ENCODE measurements at regions not wholly inside any gene's neighbourhood (a gene's known extent, or its start where the extent isn't known, plus 50 kb on each side); places are given as distances from the start of the nearest gene placed in this dataset.
A peak's percentile ranks its signal among the peaks of the same experiment; 100 is the strongest.

DNA sequence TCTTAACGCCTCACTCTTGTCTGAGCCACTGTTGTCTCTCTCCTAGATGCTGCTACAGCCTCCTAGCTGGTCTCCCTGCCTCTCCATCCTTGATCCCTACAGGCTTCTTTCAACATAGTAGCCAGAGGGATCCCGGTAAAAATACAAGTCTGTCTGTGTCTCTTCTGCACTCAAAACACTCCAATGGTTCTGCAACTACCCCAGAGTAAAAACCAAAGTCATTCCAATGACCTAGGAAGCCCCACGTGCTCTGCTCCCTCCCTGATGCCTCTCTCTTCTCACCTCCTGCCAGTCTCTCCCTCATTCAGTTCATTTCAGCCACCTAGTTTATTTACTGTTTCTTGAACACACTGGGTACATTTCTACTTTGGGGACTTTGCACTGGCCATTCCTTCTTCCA lies 135.2 kb downstream of the NPIPB5 start:
- Mint-ChIP-seq H3K4me1 (no peaks in the 10 kb centered on the region), H3K27ac (no peak overlapping the region), H3K9me3 (no peaks in the 10 kb centered on the region), H3K36me3 (ENCODE audit: insufficient read depth in 1 of 3, low read depth in 3 of 3) (no peaks in the 10 kb centered on the region), H3K4me3 (no peak overlapping the region), H3K27me3 (ENCODE audit: low read depth) (no peaks in the 10 kb centered on the region)
- Histone ChIP-seq H3K14ac (ENCODE audit: insufficient read depth, low read length) (no peak overlapping the region), H3K23ac (ENCODE audit: insufficient read length, low read depth, low read length) (no peak overlapping the region), H3K18ac (ENCODE audit: insufficient read length, low read depth, low read length) (no peak overlapping the region), H3K79me1 (ENCODE audit: insufficient read depth, low read depth, low read length, poor library complexity, severe bottlenecking) (no peaks in the 10 kb centered on the region), H3K4me2 (ENCODE audit: insufficient read depth, insufficient read length, low read length) (no peak overlapping the region), H2AFZ (ENCODE audit: low read length) (no peak overlapping the region), H4K5ac (ENCODE audit: insufficient read length, low read depth, low read length) (no peak overlapping the region), H3K27ac (ENCODE audit: insufficient read length, low read depth, low read length) (no peak overlapping the region), H3T11ph (ENCODE audit: low read length) (no peak overlapping the region), H2BK15ac (ENCODE audit: low read depth, low read length) (no peak overlapping the region), H2BK20ac (ENCODE audit: low read depth, low read length, poor library complexity, severe bottlenecking) (no peak overlapping the region), H2BK5ac (ENCODE audit: insufficient read length, low read length) (no peak overlapping the region), H4K20me1 (ENCODE audit: control insufficient read depth, insufficient read depth, insufficient read length) (no peaks in the 10 kb centered on the region), H2BK12ac (ENCODE audit: insufficient read length, low read depth, low read length) (no peak overlapping the region), H4K91ac (ENCODE audit: insufficient read length, low read depth, low read length) (no peak overlapping the region), H2BK120ac (ENCODE audit: low read depth, low read length, poor library complexity, severe bottlenecking) (no peak overlapping the region), H3K23me2 (ENCODE audit: insufficient read length, low read depth, low read length, poor library complexity, severe bottlenecking) (no peaks in the 10 kb centered on the region), H3K79me2 (ENCODE audit: insufficient read depth, low read length) (no peaks in the 10 kb centered on the region), H2AK5ac (ENCODE audit: insufficient read length, low read length) (no peak overlapping the region), H3K9me3 (ENCODE audit: control insufficient read depth, low read depth, low read length) (no peaks in the 10 kb centered on the region), H3K9ac (ENCODE audit: extremely low read depth, insufficient read length, low read length) (no peak overlapping the region), H3K4ac (ENCODE audit: low read depth, low read length) (no peak overlapping the region), H3K27me3 (ENCODE audit: insufficient read depth, low read length) (no peaks in the 10 kb centered on the region), H4K8ac (replicated peaks; ENCODE audit: insufficient read length, low read depth, low read length) (no peak overlapping the region), H3K56ac (ENCODE audit: insufficient read length, low read depth, low read length) (no peak overlapping the region), H3K4me1 (ENCODE audit: insufficient read depth, low read length) (peaks cover 5% of the 10 kb centered on the region)
- DNase-seq: peak; percentile 16
- no CpG with 5 or more reads among the region's 3 CpGs for WGBS (ENCODE audit: extremely low coverage, insufficient read length, low lambda C conversion rate)
- TF ChIP-seq, protein P1, sequence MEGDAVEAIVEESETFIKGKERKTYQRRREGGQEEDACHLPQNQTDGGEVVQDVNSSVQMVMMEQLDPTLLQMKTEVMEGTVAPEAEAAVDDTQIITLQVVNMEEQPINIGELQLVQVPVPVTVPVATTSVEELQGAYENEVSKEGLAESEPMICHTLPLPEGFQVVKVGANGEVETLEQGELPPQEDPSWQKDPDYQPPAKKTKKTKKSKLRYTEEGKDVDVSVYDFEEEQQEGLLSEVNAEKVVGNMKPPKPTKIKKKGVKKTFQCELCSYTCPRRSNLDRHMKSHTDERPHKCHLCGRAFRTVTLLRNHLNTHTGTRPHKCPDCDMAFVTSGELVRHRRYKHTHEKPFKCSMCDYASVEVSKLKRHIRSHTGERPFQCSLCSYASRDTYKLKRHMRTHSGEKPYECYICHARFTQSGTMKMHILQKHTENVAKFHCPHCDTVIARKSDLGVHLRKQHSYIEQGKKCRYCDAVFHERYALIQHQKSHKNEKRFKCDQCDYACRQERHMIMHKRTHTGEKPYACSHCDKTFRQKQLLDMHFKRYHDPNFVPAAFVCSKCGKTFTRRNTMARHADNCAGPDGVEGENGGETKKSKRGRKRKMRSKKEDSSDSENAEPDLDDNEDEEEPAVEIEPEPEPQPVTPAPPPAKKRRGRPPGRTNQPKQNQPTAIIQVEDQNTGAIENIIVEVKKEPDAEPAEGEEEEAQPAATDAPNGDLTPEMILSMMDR (conservative IDR thresholded peaks at IDR 0.05): no peak
